T1000 (cell line): ENCODE measurements at regions not wholly inside any gene's neighbourhood (a gene's known extent, or its start where the extent isn't known, plus 50 kb on each side); places are given as distances from the start of the nearest gene placed in this dataset.
"Not testable (repeated sequence)": the region's sequence is repeated elsewhere in the genome, so short reads cannot be mapped to it uniquely, and the experiment has no call there.

Source experiments
- DNase-seq: peaks from one replicate; lab custom pipeline; 2025; ENCODE audit warnings: mixed read lengths; lab: John Stamatoyannopoulos, UW

DNA sequence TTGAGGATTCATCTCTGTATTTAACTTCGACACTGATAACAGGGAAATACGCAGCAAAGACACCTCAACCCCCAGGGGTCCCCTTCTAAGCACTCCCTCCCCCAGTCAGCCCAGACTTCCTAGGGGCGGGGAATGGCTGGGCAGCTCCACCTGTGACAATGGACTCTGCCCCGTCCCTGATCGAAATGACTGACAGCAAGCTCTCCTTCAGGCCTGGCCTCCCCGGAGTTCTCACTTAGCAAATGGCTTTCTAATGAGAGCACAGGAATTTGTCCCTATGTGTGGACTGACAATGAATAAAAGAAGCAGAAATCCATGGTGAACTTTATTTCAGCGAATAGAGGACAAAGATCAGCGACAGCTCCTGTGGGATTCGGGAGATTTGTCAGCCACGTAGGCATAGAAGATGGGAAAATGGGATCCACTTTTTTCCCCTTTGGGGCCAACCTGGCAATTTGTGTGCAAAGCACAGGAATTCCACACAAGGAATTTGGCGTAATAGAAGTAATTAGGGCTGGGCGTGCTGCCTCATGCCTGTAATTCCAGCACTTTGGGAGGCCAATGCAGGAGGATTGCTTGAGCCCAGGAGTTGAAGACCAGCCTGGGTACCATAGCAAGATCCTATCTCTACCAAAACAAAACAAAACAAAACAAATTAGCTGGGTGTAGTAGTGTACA lies 63.8 kb downstream of the TNFAIP2 start:
- DNase-seq = no peak

DNA sequence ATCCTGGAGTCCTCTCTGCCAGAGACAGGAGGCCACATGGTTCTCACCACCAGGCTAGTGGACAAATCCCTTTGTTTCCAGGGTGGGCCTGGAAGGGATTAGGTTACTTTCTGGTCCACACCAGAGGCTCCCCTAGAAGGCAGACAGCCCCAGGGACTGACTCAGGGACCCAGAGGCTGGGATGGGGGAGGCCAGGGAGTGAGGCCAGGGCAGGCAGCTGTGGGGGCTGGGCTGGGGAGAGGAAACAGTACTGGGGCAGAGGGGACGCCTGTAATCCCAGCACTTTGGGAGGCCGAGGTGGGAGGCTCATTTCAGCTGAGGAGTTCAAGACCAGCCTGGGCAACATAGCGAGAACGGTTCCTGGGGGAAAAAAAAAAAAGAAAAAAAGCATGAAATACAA lies 64.7 kb downstream of the TNFAIP2 start:
- DNase-seq = no peak

DNA sequence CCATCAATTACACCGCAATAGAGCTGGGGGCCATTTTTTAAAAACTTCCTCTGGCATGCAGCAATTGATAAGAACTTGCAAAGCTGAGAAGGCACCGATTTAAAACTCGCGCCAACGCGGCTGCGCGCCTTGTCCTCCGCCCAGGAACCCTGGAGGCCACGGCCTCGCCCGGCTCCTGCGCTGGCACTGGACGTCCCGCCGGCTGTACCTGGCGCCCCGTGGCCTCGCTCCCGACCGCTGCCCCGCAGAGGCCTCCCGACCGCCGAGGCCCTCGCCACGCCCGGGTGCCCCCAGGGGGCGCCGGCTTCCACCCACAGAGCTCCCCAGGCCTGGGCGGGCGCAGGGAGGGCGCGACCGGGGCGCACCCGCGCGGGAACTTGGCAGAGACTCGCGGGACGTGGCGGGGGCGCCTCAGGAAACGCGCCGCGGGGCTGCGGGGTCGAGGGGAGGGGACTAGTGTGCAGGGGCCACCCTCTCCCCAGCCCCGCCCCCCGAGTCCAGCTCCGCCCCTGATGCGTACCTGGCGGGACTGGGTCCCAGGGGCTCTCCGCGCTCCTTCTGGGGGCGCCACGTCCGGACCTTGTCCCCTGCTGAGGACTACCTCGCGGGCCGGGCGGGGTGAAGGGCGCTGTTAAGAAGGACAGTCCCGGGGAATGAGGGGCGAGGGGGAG lies 65.7 kb downstream of the TNFAIP2 start:
- DNase-seq = no peak

DNA sequence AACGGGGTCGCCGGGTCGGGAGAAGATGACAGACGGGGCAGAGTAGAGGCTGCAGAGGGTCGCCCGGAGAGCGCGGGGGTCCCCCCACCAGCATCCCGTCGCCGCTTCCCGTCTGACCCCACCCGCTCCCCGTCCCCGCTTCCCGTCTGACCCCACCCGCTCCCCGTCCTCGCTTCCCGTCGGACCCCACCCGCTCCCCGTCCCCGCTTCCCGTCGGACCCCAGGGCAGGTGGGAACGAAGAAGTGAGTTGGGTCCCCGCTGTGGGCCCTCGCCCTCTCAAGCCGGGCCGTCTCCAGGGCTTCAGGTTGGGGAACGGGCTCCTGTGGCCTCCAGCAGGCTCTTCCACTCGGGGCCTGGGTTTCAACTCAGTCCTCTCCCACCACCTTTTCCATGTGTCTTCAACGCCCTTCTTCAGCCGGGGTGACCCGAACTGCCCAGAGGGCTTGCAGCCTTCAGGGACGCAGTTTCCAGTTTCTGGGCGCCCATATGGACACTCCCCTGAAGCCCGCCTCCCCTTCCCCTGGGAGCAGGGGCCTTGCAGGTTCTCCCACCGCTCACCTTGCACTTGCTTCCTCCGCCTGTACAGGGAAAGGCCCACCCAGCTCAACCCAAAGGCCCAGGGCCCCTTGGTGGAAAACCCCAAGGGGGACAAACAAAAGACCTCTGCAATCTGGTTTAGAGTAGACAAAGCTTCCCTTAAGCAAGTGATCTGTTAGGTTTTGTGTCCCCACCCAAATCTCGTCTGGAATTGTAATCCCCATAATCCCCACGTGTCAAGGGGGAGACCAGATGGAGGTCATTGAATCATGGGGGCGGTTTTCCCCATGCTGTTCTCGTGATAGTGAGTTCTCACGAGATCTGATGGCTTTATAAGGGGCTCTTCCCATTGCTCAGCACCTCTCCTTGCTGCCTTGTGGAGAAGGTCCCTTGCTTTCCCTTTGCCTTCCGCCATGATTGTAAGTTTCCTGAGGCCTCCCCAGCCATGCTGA lies 66.5 kb downstream of the TNFAIP2 start:
- no peak for DNase-seq

DNA sequence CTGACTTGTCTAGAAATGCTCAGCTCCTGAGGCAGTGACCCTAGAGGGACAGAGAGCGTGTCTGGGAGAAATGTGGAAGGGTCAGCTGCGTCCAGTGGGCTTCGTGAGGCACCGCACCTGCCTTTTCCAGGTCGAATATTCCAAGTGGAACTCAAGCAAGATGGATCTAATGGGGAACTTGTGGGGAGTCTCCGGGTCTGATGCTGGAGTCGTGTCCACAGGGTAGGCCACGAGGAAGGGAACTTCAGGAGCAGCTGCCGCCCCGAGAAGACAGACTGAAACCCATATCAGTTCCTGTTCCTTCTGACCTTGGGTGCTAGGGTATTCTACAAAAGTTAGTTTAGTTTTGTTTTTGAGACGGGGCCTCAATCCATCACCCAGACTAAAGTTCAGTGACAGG lies 67.5 kb downstream of the TNFAIP2 start:
- DNase-seq = no peak

DNA sequence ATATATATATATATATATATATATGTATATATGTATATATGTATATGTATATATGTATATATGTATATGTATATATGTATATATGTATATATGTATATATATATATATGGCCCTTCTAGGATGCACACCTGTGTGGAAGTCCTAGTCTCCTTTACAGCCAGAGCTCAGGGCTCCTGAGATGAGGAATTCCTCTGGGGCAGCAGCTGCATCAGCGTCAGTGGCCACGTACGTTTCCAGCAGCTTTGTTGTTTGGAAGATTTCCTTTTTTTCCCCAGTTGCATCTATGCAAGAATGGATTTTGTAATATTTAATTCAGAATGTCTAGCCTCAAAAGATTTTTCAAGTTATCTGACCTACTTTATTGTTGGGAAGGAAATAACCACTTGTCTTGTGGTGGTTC lies 68.6 kb downstream of the TNFAIP2 start:
- no peak for DNase-seq

DNA sequence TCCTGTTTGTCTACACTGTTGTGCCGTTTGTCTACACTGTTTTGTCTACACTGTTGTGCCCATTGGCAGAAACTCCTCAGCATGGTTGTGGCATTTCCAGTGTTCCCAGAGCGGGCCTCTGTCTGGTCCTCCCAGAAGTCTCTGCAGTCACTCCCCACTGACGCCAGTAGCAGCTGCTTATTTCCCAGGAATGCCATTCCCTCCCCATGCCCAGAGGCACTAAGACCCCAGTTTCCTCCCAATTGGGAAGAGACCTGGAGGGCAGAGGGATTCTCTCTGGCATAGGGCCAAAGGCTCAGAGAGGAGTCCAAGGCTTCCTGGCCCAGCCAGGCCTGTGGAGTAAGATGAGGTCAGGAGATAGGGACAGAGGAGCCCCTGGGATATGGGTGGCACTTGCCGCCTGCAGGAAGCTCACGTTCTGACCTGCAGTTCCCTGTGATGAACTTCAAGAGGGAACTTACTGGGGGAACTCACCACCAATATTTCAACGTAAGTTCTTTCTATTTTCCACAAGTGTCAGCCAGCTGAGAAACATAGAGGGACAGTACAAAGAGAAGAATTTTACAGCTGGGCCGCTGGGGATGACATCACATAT lies 69.1 kb downstream of the TNFAIP2 start:
- no peak for DNase-seq

DNA sequence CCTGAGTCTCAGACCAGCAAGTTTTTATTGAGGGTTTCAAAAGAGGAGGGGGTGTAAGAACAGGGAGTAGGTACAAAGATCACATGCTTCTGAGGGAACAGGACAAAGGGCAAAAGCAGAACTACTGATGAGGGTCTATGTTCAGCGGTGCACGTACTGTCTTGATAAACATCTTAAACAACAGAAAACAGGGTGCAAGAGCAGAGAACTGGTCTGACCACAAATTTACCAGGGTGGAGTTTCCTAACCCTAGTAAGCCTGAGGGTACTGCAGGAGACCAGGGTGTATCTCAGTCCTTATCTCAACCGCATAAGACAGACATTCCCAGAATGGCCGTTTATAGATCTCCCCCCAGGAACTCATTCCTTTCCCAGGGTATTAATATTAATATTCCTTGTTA lies 69.6 kb downstream of the TNFAIP2 start:
- not testable (repeated sequence) for DNase-seq

DNA sequence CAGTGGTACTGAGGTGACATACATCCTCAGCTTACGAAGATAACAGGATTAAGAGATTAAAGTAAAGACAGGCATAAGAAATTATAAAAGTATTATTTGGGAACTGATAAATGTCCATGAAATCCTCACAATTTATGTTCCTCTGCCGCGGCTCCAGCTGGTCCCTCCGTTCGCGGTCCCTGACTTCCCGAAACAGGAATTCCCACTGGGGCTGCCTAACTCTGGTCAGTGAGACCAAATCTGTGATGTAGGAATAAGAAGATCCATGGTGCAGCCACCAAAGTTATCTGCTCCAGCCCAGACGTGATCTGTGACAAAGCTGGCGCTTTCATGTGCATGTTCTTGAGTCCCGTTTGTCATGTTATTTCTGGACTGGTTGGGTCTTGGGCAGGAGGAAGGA lies 70.2 kb downstream of the TNFAIP2 start:
- DNase-seq = not testable (repeated sequence)

DNA sequence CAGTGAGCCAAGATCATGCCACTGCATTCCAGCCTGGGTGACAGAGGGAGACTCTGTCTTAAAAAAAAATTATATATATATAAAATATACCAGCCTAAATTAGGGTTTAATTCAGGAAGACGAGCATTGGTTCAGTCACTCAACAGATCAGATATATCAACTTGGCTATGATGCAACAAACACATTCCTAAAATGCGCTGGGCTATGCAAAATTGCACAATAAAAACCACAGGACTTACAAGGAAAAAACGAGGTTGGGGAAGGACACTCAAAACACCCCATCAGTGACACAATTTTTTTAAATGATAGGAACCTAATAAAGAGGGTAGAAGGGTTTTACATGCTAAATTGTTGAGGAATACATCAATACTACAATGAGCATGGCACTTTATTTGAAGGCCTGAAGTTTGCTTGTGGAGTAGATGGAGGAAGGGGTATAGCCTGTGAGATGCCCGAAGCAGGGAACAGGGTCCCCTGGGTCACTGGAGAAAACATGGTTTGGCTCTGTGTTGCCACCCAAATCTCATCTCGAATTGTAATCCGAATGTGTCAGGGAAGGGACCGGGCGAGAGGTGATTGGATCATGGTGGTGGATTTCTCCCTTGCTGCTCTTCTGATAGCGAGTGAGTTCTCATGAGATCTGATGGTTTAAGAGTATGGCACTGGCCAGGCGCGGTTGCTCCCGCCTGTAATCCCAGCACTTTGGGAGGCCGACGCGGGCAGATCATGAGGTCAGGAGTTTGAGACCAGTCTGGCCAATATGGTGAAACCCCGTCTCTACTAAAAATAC lies 71.2 kb downstream of the TNFAIP2 start:
- no peak for DNase-seq

DNA sequence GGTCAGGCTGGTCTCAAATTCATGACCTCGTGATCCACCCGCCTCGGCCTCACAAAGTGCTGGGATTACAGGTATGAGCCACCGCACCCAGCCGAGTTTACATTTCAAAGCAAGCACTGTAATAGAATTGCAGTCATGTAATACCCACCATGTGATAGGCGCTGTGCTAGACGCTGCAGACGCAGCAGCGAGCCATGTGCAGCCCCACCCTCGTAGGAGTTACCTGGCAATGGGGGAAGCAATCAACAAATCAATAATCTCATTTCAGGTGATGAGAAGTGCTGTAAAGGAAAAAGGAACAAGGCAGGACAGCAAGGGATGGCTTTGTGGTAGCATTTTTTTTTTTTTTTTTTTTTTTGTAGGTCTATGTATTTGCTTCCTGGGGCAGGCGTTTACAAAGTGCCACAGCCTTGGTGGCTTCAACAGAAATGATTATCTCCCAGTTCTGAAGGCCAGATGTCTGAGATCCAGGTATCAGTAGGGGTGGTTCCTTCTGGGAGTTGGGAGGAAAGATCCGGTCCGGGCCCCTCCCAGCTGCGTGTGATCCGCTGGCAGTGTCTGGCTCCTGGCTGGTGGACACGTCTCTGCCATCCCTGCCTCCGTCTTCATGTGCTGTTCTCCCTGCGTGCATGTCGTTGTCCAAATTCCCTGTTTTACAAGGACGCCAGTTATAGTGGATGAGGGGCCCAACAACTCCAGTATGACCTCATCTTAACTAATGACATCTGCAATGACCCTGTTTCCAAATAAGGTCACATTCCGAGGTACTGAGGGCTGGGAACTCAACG lies 72.8 kb downstream of the TNFAIP2 start:
- DNase-seq = no peak

DNA sequence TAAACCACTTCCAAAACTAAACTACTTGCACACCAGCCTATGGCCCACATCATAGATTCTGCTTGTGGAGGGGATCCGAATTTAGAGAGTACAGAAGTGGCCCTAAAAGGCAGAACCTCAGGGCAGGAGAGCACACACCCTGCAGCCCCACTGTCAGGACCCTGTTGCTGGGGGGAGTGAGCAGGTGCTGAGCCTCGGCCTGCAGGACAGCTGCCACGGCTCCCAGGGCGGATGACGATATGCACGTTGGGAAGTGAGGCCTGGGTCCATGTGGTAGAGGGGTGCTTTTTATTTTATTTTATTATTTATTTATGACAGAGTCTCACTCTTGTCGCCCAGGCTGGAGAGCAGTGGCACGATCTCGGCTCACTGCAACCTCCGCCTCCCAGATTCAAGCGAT lies 73.5 kb downstream of the TNFAIP2 start:
- no peak for DNase-seq

DNA sequence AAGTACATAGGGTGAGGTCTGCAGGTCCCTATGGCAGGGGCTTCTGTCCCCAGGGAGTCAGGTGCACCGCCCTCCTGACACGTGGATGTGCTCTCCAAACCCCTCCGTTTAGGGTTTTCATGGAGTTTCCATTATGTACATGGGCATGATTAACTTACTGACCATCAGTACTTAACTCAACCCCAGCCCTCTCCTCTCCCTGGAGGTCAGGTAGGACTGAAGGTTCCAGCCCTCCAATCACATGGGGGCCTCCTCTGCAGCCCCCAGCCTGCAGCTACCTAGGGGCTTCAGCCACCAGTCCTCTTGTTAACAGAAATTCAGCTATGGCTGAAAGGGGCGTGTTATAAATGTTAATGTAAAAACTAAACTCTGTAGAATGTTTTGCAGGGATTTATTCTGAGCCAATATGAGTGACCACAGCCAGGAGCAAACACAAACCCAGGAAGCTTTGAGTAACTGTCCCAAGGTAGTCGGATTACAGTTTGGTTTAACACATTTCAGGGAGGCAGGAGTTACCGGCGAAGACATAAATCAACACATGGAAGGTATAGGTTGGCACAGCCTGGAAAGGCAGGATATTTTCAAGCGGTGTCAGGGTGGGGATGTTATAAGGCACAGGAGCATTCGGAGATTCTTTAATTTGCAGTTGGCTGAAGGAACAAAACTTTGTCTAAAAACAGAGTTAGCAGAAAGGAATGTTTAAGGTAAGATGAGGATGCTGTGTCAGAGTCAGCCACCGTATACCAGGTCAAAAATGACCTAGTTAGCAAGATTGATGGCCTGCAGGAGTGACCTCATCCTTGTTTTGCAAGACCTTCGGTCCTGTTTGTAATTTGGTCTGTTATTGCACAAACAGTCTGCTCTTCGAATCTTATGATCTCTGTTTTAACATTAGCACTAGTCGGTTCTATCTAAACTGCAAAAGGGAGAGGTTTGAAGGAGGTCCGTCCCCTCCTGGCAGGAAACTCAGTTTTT lies 75.2 kb downstream of the TNFAIP2 start:
- DNase-seq = no peak

DNA sequence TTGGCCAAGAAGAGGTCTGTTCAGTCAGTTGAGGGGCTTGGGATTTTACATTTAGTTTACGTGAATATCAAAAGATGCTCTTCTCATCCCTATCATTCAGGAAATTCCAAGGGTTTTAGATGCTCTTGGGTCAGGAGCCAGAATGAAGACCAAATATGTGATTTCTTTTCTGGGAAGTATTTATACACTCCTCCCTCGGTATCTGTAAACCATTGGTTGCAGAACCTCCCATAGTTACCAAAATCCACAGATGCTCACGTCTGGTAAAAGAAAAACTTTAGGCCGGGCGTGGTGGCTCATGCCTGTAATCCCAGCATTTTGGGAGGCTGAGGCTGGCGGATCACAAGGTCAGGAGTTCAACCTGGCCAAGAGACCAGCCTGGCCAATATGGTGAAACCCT lies 75.9 kb downstream of the TNFAIP2 start:
- no peak for DNase-seq

DNA sequence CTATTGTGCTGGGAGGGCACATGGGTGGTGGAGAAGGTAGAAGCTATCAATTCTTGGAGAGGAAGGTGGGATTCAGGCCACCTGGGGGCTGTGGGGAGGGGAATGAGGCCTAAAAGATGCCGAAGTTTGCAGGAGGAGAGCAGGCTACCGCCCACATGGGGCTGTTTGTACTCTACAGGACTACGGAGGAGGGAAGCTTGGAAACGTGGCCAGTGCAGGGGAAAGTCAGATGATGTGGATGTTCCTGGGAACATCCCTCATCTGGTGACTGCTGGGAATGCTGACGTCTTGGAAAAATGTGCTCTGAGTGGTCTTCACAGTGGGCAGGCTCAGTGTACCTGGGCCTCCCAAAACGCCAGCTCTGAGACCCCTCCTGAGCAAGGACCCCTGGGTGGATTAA lies 78.5 kb downstream of the TNFAIP2 start:
- no peak for DNase-seq

DNA sequence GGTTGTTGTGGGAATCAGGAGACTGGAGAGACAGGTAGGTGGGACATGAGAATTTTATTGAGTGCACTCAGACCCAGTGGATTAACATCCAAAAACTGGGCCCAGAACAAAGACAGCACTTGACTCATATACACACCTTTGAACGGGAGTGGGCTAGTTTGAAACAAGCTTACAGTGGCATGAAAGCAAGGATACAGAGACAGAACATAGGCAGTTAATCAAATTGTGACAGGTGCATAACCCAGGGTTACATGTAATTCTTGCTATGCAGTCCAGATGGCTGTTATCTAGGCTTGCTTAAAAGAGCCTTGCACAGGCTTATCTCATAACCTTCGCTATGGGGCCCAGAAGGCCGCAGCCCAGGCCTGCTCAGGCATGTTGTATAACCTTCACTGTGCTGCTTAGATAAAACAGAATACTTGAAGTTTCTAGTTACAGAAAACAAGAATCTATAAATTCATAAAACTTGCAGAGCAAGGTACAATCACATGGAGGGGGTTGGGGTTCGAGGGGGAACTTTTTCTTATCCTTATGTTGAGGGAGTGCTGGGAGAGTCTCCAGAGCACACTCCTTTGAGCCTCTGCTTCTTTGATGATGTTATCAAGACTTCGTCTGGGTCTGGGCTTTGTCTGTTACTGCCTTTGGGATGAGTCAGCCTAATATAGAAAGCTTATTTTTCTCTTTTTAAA lies 81.7 kb downstream of the TNFAIP2 start:
- no peak for DNase-seq

DNA sequence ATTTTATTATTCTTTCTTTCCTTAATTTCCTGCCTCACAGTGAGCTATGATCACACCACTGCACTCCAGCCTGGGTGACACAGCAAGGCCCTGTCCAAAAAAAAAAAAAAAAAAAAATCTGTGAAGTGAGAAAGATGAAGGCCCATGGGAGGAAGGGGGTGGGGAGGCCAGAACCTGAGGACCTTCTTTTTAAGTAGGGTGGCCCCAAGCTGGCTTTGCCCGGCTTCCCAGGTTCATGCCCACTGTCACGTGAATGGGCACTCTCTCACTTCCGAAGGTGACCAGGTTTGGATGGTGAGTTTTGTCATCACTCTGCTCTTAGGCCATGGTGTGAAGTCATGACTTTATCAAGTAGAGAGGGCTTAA lies 82.3 kb downstream of the TNFAIP2 start:
- DNase-seq = no peak

DNA sequence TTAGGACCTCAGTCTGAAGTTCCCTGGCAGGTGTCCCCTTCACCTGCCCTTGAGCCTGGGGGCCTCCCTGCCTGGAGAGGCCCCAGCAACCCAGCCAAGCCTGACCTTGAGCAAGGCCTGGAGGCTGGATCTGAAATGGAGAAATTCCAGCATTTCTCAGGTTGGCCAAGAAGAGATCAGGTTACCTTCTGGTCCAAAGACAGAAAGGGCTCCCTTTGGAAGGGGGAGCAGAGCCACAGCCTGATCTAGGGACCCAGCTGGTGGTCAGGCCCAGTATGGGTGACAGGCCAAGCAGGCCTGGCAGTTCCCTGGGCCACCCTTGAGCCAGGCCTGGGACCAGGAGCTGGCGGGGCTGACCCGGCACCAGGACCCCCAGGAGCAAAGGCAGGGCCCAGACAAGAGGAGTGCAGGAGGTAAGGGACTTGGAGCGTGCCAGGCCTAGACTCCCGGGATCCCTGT lies 82.8 kb downstream of the TNFAIP2 start:
- DNase-seq = no peak

DNA sequence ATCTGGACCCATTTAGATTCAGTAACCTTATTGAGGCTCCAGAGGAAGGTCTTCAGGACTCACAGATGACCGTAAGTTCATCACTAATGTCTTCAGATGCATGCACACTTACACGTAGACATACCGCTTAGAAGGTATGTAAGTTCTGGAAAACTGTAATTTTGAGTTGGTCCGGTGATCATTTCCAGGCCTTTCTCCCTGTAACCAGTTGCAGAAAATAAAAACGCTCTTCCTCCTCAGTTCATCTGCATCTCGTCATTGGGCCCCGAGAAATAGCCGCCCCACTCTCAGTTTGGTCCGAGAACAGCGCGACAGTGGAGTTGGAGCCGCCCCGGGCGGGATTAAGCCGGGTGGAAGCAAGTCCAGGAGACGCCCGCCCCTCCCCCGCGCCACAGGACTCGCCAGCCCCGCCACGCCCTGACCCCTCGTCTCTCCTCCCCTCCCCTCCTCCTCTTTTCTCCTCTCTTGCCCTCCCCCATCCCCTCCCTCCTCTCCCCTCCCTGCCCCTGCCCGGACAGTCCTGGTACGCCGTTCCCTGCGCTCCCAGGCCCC lies 83.7 kb downstream of the TNFAIP2 start:
- no peak for DNase-seq
